HuH-7 (cell line): ENCODE measurements at regions not wholly inside any gene's neighbourhood (a gene's known extent, or its start where the extent isn't known, plus 50 kb on each side); places are given as distances from the start of the nearest gene placed in this dataset.

Source experiments
- DNase-seq: peaks from one replicate; pipeline ENCODE4 v3.0.0; 2011; ENCODE audit warnings: low spot score

- DNase-seq: no peak
Observed at GRCh38 chr1:57799490-57800115, 375.7 kb upstream of the DAB1 start.

GRCh38 chr1:57798543-57798942, 374.7 kb upstream of the DAB1 start:
- DNase-seq: no peak

- DNase-seq: no peak
Observed at GRCh38 chr1:57797084-57797483, 373.2 kb upstream of the DAB1 start.

GRCh38 chr1:57796616-57797015, 372.8 kb upstream of the DAB1 start:
- DNase-seq: peak; percentile 2

GRCh38 chr1:57795886-57796285, 372.0 kb upstream of the DAB1 start:
- no peak for DNase-seq

GRCh38 chr1:57794078-57794477, 370.2 kb upstream of the DAB1 start:
- no peak for DNase-seq

- no peak for DNase-seq
Observed at GRCh38 chr1:57791497-57791896, 367.6 kb upstream of the DAB1 start.

- DNase-seq: no peak
Observed at GRCh38 chr1:57789936-57790335, 366.1 kb upstream of the DAB1 start.

- no peak for DNase-seq
Observed at GRCh38 chr1:57788313-57788712, 364.5 kb upstream of the DAB1 start.

GRCh38 chr1:57784356-57784755, 360.5 kb upstream of the DAB1 start:
- no peak for DNase-seq

GRCh38 chr1:57782357-57782756, 358.5 kb upstream of the DAB1 start:
- no peak for DNase-seq

GRCh38 chr1:57772580-57773195, 348.8 kb upstream of the DAB1 start:
- DNase-seq: no peak

GRCh38 chr1:57770772-57771171, 346.9 kb upstream of the DAB1 start:
- no peak for DNase-seq

- no peak for DNase-seq
Observed at GRCh38 chr1:57770236-57770635, 346.4 kb upstream of the DAB1 start.

- DNase-seq: no peak
Observed at GRCh38 chr1:57761628-57762027, 337.8 kb upstream of the DAB1 start.

GRCh38 chr1:57752843-57753242, 329.0 kb upstream of the DAB1 start:
- no peak for DNase-seq

GRCh38 chr1:57748719-57749118, 324.9 kb upstream of the DAB1 start:
- no peak for DNase-seq

GRCh38 chr1:57747818-57748217, 324.0 kb upstream of the DAB1 start:
- DNase-seq: no peak

GRCh38 chr1:57741521-57741920, 317.7 kb upstream of the DAB1 start:
- DNase-seq: no peak

GRCh38 chr1:57736940-57737339, 313.1 kb upstream of the DAB1 start:
- DNase-seq: no peak

GRCh38 chr1:57729181-57729580, 305.3 kb upstream of the DAB1 start:
- no peak for DNase-seq

- no peak for DNase-seq
Observed at GRCh38 chr1:57727121-57727520, 303.3 kb upstream of the DAB1 start.

GRCh38 chr1:57725318-57725717, 301.5 kb upstream of the DAB1 start:
- DNase-seq: no peak

GRCh38 chr1:57724535-57724934, 300.7 kb upstream of the DAB1 start:
- no peak for DNase-seq
